ENCODE measurements at regions not wholly inside any gene's neighbourhood (a gene's known extent, or its start where the extent isn't known, plus 50 kb on each side); places are given as distances from the start of the nearest gene placed in this dataset.
A peak's percentile ranks its signal among the peaks of the same experiment; 100 is the strongest.

DNA sequence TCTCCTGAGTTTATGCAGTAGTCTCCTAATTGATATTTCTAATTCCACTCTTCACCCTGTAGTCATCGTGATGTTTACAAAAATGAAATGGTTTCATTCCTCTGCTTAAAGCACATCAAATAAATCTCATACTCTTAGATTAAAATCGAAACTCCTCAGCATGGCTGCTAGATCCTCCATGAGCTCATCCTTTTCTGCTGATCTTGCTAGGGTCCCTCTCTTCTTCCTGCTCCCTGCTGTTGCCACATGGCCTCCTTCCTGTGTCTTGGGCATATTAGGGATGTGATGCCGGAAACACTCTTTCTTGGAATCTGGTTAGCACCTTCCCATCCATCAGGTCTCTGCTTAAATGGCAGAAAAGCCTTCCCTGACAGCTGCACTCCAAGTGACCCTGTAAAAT is 59.5 kb upstream of the MEGF10 start:
- H3K9me3 ChIP-seq (ENCODE audit: control insufficient read depth in 4 of 4, insufficient read depth in 3 of 4, low read length in 3 of 4), result no peaks in the 10 kb centered on the region

DNA sequence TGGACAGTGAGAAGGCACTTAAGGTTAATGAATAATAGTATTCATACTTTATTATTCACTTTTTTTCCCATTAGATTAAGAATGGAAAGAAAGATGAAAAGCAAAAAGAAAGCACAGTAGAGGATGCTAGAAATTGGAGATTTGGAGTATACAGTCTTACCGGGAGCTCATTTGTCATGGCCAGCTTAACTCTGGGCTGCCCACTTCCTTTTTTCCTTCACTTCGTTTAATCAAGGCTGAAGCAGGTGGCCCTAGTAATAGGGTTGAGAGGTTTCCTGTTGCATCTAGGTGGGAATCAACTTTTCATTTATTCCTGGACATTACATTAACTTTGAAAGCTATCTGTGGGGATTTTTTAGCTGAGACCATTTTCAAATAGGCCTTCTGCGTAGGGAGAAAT is 57.0 kb upstream of the MEGF10 start:
- TF ChIP-seq, protein P1, sequence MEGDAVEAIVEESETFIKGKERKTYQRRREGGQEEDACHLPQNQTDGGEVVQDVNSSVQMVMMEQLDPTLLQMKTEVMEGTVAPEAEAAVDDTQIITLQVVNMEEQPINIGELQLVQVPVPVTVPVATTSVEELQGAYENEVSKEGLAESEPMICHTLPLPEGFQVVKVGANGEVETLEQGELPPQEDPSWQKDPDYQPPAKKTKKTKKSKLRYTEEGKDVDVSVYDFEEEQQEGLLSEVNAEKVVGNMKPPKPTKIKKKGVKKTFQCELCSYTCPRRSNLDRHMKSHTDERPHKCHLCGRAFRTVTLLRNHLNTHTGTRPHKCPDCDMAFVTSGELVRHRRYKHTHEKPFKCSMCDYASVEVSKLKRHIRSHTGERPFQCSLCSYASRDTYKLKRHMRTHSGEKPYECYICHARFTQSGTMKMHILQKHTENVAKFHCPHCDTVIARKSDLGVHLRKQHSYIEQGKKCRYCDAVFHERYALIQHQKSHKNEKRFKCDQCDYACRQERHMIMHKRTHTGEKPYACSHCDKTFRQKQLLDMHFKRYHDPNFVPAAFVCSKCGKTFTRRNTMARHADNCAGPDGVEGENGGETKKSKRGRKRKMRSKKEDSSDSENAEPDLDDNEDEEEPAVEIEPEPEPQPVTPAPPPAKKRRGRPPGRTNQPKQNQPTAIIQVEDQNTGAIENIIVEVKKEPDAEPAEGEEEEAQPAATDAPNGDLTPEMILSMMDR (IDR thresholded peaks at IDR 0.05; ENCODE audit: control extremely low read depth, extremely low read depth), result no peak
- peaks cover 0 to 12% (median 0%) of the 10 kb centered on the region in 5 donors for H3K4me1 ChIP-seq (ENCODE audit: control insufficient read depth in 5 of 5, insufficient read depth in 5 of 5, low read length in 5 of 5)
- H3K4me3 ChIP-seq, result no peak overlapping the region
- no peak overlapping the region for H3K27ac ChIP-seq (ENCODE audit: low read depth in 1 of 2, low read length in 1 of 2)
- ATAC-seq (ENCODE audit: insufficient read depth, low FRiP score), result no peak
- H3K9me3 ChIP-seq (ENCODE audit: control insufficient read depth in 4 of 4, insufficient read depth in 3 of 4, low read length in 3 of 4), result no peaks in the 10 kb centered on the region
- no peak for DNase-seq
- WGBS, 2 donors, result 58 to 79% methylated on average over 3 of the region's 3 CpGs
- H3K27me3 ChIP-seq (ENCODE audit: control insufficient read depth in 3 of 3, insufficient read depth in 3 of 3, low read length in 2 of 3), result peaks cover 0 to 4% (median 0%) of the 10 kb centered on the region in 3 donors
- H3K9ac ChIP-seq (ENCODE audit: insufficient read depth in 1 of 2, low read length in 2 of 2), result no peak overlapping the region
- H3K36me3 ChIP-seq (ENCODE audit: control insufficient read depth in 4 of 4, insufficient read depth in 4 of 4, low read length in 4 of 4), result no peaks in the 10 kb centered on the region

More for the DNA sequence above, 59.5 kb upstream of the MEGF10 start:
- WGBS, 2 donors, result 94 to 96% methylated on average over 3 of the region's 3 CpGs
- Histone ChIP-seq H3K4me3 (no peak overlapping the region), H3K27me3 (ENCODE audit: control insufficient read depth in 3 of 3, insufficient read depth in 3 of 3, low read length in 2 of 3) (peaks cover 0 to 8% (median 3%) of the 10 kb centered on the region in 3 donors), H3K9ac (ENCODE audit: insufficient read depth in 1 of 2, low read length in 2 of 2) (no peak overlapping the region), H3K4me1 (ENCODE audit: control insufficient read depth in 5 of 5, insufficient read depth in 5 of 5, low read length in 5 of 5) (peaks cover 0 to 13% (median 0%) of the 10 kb centered on the region in 5 donors), H3K27ac (ENCODE audit: low read depth in 1 of 2, low read length in 1 of 2) (no peak overlapping the region), H3K36me3 (ENCODE audit: control insufficient read depth in 4 of 4, insufficient read depth in 4 of 4, low read length in 4 of 4) (no peaks in the 10 kb centered on the region)
- TF ChIP-seq, protein P1 (IDR thresholded peaks at IDR 0.05; ENCODE audit: control extremely low read depth, extremely low read depth), result no peak
- ATAC-seq (ENCODE audit: insufficient read depth, low FRiP score) (no peak), DNase-seq (no peak)

DNA sequence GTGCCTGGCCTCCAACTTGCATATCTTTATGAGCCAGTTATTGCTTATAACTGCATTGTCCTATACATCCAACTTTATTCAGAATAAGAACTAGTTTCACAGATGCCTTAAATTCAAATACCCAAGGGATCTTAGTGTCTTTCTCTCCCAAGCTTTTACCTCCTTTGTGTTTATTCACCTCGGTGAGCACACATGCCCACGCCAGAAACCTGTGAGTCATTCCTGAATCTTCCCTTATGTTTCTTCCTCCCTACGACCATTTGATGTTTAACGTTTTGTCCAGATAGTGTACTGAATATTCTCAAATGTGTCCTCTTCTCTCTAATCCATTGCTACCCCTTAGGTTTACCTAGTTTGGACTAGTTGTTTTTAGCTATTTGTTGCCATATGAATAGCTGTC is 55.5 kb upstream of the MEGF10 start:
- H3K4me3 ChIP-seq, result no peak overlapping the region
- DNase-seq (no peak), ATAC-seq (ENCODE audit: insufficient read depth, low FRiP score) (no peak)
- no peaks in the 10 kb centered on the region for H3K9me3 ChIP-seq (ENCODE audit: control insufficient read depth in 4 of 4, insufficient read depth in 3 of 4, low read length in 3 of 4)
- no peak overlapping the region for H3K9ac ChIP-seq (ENCODE audit: insufficient read depth in 1 of 2, low read length in 2 of 2)
- H3K27me3 ChIP-seq (ENCODE audit: control insufficient read depth in 3 of 3, insufficient read depth in 3 of 3, low read length in 2 of 3), result no peaks in the 10 kb centered on the region
- no peaks in the 10 kb centered on the region for H3K36me3 ChIP-seq (ENCODE audit: control insufficient read depth in 4 of 4, insufficient read depth in 4 of 4, low read length in 4 of 4)
- TF ChIP-seq, protein P1 (IDR thresholded peaks at IDR 0.05; ENCODE audit: control extremely low read depth, extremely low read depth), result no peak
- H3K4me1 ChIP-seq (ENCODE audit: control insufficient read depth in 5 of 5, insufficient read depth in 5 of 5, low read length in 5 of 5), result no peaks in the 10 kb centered on the region
- no peak overlapping the region for H3K27ac ChIP-seq (ENCODE audit: low read depth in 1 of 2, low read length in 1 of 2)
- WGBS, 2 donors, result 89% methylated on average over 4 of the region's 4 CpGs

DNA sequence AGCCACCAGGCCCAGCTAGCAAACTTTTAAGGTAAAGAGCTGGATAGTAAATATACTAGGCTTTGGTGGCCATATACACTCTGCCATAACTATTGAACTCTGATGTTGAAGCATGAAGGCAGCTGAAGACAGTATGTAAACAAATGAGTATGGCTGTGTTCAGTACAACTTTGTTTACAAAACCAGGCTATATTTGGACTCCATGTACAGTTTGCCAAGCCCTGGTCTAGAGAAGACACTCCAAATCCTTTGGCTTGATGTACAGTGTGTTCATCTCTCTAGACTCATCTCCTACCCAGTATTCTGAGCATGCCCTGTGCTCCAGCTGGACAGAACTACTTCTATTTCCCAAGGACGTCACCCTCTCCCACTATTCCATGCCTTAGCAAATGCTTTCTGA is 54.3 kb upstream of the MEGF10 start:
- Histone ChIP-seq H3K9ac (ENCODE audit: insufficient read depth in 1 of 2, low read length in 2 of 2) (no peak overlapping the region), H3K27me3 (ENCODE audit: control insufficient read depth in 3 of 3, insufficient read depth in 3 of 3, low read length in 2 of 3) (no peaks in the 10 kb centered on the region), H3K4me1 (ENCODE audit: control insufficient read depth in 5 of 5, insufficient read depth in 5 of 5, low read length in 5 of 5) (no peaks in the 10 kb centered on the region), H3K4me3 (no peak overlapping the region), H3K9me3 (ENCODE audit: control insufficient read depth in 4 of 4, insufficient read depth in 3 of 4, low read length in 3 of 4) (no peaks in the 10 kb centered on the region), H3K36me3 (ENCODE audit: control insufficient read depth in 4 of 4, insufficient read depth in 4 of 4, low read length in 4 of 4) (no peaks in the 10 kb centered on the region), H3K27ac (ENCODE audit: low read depth in 1 of 2, low read length in 1 of 2) (no peak overlapping the region)
- ATAC-seq (ENCODE audit: insufficient read depth, low FRiP score), result no peak
- TF ChIP-seq, protein P1 (IDR thresholded peaks at IDR 0.05; ENCODE audit: control extremely low read depth, extremely low read depth), result no peak
- WGBS, 2 donors, result 75 to 81% methylated on average over 1 of the region's 1 CpG
- peak in 1 of 3 donors; percentile 1 for DNase-seq

Data from lung (tissue), 11 donors.